GM21717 (cell line): ENCODE measurements at regions not wholly inside any gene's neighbourhood (a gene's known extent, or its start where the extent isn't known, plus 50 kb on each side); places are given as distances from the start of the nearest gene placed in this dataset.
"Not testable (repeated sequence)": the region's sequence is repeated elsewhere in the genome, so short reads cannot be mapped to it uniquely, and the experiment has no call there.

Experiments used
- ATAC-seq: cut with Tn5 transposase; IDR thresholded peaks from one replicate; pipeline ENCODE4 v1.9.1; 2021; ENCODE audit warnings: mild to moderate bottlenecking, moderate library complexity; ENCODE audit not compliant: unreplicated experiment

DNA sequence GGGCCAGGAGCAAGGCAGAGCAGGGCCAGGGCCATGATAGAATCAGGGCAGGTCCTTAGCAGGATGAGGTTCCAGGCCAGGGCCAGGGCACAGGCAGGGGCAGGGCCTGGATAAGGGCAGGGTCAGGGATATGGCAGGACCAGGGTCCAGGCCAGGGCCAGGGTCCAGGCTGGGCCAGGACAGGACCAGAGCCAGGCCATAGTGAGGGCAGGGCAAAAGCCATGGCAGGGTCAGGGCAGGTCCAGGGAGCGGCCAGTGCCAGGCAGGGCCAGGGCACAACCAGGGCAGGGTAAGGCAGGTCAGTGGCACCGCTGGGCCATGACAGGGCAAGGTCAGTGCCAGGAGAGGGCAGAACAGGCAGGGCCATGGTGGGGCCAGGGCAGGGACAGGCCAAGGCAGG lies 152.2 kb downstream of the LIPI start:
- ATAC-seq, result no peak

DNA sequence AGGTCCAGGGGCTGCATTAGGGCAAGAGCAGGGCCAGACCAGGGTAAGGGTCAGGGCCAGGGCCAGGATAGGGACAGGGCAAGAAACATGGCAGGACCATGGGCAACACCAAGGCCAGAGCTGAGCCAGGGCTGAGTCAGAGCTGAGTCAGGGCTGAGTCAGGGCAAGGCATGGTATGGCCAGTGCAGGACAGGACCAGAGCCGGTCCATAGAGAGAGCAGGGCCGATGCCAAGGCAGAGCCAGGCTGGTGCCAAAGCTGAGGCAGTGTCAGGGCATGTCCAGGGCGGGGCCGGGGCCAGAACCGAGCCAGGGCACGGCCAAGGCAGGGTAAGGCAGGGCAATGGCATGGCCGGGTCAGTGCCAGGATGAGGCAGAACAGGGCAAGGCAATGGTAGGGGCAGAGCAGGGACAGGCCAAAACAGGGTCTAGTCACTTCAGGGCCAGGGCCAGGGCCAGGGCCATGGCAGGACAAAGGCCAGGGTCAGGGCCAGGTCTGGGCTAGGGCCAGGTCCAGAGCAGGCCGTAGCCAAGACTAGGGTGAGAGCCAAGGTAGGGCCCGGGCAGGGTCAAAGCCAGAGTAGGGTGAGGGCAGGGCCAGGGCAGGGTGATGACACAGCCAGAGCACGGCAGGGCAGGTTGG lies 152.8 kb downstream of the LIPI start:
- not testable (repeated sequence) for ATAC-seq

DNA sequence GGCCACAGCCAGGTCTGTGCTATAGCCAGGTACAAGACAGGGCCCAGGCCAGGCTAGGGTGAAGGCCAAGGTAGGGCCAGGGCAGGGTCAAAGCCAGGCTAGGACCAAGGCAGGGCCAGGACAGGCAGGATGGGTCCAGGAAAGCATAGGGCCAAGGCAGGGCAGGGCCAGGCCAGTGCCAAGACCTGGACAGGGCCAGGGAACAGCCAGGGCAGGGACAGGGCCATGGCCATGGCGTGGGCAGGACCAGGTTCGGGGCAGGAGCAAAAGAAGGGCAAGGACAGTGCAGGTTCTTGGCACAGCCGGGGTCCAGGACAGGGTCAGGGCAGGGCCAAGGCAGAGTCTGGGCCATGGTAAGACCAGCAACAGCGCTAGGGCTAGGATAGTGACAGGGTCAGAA lies 153.4 kb downstream of the LIPI start:
- no peak for ATAC-seq

DNA sequence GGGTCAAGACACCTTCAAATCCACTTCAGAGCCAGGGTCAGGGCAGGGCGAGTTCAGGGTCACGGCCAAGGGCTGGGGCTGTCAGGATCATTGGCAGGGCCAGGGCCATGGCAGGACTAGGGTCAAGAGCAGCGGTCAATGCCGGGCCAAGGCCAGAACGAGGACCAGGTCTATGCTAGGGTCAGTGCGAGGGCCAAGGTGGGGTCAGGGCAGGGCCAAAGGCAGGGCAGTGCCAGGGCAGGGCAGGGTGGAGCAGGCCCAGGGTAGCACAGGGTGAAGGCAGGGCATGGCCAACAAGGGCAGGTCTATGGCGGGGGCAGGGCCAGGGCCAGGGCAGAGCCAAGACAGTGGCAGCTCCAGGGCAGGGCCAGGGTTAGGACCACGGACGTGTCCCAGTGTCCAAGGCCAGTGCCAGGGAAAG lies 154.0 kb downstream of the LIPI start:
- no peak for ATAC-seq

DNA sequence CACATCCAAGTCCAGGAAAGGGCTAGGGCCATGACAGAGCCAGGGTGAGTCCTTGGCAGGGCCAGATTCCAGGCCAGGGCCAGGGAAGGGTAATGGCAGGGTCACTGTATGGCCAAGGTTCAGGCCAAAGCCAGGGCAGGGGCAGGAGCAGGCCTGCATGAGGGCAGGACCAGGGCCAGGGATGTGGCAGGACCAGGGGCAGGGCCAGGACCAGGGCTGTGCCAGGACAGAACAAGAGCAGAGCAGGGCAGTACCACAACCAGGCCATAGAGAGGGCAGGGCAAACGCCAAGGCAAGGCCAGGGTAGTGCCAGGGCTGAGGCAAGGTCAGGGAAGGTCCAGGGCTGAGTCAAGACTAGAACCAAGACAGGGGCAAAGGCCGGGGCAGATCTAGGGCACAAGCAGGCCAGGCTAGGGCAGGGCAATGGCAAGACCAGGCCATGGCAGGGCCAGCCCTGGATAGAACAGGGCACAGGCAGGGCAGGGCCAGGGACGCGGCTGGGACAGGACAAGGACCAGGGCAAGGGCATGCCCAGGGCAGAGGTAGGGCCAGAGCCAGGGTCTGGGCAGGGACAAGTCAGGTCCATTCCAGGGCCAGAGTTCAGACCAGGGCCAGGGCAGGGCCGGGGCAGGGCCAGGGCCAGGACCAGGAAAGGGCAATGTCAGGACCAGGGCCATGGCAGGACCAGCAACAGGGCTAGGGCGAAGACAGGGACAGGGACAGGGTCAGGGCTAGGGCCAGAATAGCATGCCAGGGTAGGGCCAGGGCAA lies 154.8 kb downstream of the LIPI start:
- not testable (repeated sequence) for ATAC-seq

DNA sequence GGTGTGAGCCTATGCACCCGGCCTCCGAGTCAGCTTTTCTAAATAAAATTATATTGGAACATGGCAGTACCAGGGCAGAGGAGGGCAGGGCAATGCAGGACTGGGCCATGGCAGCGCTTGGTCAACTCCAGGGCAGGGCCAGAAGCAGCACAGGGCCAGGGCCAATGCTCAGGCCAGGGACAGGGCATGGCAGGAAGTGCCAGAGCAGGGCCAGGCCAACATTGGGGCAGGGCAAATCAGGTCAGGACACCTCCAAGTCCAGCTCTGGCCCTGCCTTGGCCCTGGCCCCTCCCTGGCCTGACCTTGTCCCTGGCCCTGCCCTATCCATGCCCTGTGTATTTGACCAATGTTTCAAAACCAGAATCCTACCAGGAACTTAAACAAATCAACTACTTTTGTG lies 156.1 kb downstream of the LIPI start:
- no peak for ATAC-seq

DNA sequence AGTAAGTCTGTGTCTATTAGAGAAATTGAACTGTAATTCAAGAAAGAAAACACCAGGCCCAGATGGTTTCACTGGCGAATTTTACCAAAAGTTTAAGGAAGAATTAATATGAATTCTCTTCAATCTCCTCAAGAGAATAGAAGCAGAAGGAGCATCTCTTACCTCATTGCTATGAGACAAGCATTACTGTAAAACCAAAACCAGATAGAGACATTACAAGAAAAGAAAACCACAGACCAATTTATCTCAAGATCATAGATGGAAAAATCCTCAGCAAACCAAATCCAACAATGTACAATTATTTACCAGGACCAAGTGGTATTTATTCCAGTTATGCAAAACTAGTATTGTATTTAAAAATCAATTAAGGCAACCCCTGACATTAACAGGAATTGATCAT lies 160.6 kb downstream of the LIPI start:
- no peak for ATAC-seq

DNA sequence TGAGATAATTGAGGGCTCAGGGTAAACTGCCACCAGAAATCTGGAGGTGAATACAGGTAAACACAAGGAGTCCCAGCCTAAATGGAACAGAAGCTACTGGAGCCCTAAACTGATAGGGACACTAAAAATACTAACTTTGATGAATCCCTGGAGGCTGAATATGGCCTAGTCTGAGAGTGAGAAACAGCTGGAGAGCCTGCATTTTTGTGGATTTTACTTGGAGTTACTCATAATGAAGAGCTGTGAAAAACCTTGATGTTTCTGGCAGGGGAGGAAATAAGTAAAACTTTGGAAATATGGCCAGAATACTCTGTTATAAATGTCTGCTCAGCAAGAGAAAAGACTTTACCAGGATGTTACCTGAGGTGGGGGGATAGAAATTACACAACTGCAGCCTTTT lies 164.4 kb downstream of the LIPI start:
- ATAC-seq, result no peak

DNA sequence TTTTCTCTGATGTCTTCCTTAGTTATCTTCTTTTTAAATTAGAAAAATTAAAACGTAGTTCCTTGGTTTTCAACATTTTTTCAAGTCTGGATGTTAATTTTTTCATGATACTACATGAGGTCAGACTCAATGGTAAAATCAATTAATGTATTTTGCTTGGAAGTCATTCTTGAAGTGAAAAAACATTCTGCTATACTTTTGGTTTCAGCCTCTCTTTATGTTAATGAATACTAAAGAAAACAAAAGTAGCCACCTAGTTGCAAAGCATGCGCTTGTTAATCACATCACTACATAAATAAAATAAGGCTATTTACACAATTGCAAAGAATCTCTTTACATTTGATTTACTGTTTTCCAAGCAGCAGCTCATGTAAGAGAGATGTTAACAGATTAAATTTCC lies 170.4 kb downstream of the LIPI start:
- ATAC-seq, result no peak

DNA sequence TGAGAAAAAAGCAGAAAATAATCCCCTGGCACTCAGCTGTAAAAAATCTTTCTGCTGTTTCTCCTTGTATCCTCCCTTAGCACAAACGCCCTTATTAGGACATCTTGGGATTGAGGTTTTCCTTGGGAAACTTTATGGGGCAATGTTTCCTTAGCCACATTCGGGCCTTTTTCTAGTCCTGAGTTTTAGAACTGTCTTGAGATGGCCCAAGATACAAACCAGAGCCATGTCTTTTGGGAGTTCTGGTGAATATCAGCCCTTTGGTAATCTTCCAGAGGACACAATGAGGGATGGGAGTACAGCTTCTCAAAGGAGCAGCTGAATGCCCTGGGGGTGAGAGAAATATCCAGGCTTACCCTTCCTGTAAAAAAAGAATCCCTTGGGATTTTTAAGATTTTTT lies 182.1 kb downstream of the LIPI start:
- ATAC-seq, result not testable (repeated sequence)

DNA sequence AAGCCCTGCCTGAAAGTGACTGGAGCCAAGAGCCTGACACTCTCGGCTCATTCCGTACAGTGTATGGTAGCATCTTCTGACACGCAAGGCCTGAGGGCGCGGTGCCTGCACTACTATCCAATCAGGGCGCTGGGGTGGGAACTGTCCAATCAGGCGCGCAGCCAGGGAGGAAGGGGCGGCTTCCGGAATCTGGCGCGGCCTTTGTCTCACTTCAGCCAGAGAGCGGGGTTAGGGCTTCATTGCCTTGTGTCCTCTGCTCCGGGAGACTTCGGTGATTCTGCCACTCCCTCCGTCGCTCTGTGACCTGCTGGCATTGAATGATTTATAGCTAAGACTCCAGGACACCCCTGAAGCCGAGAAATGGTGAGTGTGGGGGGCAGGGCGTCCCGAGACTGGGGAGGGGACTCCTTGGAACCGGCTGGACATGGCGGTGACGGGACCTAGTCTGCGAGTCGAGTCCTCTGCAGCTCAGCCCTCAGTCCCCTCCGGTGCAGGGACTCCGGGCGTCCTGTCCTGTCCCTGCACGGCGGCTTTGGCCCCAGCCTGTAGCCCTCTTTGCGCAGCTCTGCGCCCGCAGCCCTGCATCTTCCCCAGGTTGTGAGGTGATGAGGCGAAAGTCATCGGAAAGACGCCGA lies 183.4 kb downstream of the LIPI start:
- peak; percentile 100 for ATAC-seq

DNA sequence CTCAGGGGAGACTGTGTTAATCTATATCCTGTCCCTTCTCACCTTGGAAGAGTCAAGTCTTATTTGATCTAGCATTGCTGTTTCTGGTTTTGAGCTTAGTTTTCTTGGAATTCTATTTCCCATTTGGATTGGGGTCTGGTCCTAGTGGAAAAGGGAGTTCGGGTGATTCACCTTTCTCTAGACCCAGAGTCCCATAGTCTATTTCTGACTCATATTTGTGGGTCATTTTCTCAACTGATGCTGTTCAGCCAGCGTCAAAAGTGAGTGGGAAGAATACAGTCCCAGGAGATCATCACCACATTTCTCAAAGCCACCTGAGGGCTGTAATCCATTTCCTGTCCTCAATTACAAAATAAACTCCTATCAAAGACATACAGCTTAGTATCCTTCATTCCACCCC lies 190.6 kb downstream of the LIPI start:
- not testable (repeated sequence) for ATAC-seq

DNA sequence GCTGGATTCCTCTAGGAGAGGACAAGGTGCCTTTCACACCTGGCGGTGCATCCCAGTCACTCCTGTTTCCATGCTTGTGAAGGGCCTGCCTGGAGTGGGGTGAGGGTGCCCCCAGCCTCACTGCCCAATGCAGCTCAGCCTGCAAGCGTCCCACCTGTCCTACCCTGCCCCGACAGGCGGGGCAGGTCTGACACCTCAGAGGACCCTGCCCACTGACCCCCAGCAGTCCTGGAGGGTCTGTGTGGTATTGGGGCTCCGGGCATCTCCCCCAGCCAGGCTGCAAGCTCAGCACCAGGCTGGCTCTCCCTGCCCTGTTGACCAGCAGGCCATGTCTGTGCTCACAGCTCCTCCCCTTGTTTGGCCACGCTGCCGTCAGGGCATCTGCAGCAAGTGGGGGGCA lies 194.9 kb downstream of the LIPI start:
- ATAC-seq, result not testable (repeated sequence)

DNA sequence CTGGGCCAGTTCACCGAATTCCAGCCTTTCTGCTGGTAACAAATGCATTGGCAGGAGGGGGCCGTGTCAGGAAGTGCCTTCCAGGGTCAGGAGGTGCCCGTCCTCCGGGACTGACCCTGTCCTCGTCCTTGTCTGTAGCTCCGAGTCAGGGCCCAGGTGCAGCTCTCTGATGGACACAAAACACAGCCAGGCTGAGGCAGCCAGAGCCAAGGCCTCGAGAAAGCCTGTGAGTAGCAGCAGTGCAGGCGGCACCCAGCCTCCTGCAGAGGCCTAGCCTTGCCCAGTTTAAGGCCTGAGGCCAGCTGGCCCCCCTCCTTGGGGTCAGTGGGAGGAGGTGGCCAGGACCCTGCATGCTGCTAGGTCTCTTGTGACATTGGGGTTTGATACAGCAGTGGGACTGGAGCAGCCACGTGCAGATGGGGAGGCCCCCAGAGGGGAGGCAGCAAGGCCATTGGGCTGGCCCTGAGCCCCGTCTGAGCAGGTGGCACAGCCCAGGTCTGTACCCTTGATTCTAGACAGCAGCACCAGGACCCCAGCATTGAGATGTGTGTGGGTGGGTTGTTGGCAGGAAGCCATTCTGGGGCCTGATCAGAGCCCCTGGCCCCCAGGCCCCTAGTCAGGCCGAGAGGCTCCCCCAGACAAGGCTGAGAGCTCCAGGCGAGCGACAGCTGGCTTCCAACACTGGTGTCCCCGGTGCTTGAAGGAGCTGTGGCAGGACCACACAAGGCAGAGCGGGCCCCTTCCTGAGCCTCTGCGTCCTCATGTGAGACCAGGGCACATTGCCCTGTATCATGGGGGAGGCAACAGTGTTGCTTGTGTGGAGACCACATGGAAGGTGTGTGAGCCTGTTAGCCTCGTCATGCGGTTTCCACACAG lies 196.9 kb downstream of the LIPI start:
- not testable (repeated sequence) for ATAC-seq

DNA sequence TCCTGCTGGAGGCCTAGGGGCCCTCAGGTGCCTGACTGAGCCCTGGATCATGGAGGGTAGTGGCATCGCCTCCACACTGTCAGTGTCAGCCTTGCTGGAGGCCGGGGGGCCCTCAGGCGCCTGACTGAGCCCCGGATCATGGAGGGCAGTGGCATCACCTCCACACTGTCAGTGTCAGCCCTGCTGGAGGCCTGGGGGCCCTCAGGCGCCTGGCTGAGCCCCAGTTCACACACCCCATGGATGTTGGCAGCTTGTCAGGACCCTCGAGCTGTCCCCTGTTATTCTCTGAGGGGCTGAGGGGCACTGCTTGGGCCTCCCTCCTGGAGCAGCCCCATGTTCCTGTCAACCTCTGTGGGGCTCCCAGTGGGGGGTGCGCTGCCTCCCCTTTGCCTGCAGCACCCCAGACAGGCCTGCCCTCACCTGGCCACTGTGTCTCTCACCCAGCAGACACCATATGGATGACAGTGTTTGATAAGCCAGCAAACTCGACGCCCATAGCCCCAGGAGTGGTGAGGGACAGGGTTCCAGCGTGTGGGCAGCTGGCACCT lies 197.6 kb downstream of the LIPI start:
- no peak for ATAC-seq

DNA sequence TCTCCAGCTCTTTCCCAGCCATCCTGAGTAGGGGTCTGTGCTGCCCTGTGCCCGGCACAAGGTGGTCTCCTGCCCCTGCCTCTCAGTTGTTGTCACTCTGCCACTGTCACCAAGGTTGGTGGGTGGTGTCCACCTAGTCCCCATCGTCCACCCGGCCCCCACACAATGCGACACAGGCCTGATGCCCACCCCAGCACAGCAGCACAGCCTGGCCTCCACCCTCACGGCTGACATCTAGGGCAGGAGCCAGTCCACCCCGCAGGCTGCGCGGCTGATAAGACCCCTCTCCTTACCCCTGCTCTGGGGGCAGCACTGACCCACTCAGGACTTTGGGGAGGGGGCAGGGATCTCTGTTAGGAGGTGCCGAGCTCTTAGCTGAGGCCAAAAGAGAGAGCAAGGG lies 198.3 kb downstream of the LIPI start:
- no peak for ATAC-seq

DNA sequence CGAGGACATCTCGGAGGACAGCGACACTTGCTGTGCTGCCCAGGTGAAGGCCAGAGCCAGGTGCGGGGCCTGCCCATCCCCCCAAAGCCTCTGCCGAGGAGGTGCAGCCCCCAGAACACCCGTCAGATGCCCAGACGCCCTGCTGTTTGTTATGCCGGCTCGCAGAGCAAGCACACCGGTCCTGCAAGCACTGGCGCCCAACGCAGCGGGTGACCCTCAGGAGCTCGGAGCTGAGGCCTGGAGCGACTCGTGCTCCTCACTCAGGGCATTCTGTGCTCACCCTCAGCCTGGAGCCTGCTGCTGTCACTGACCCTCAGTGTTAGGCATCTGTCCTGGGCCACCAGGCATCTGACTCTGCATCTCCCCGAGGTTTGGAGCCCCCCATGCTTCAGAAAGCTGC lies 199.0 kb downstream of the LIPI start:
- not testable (repeated sequence) for ATAC-seq

DNA sequence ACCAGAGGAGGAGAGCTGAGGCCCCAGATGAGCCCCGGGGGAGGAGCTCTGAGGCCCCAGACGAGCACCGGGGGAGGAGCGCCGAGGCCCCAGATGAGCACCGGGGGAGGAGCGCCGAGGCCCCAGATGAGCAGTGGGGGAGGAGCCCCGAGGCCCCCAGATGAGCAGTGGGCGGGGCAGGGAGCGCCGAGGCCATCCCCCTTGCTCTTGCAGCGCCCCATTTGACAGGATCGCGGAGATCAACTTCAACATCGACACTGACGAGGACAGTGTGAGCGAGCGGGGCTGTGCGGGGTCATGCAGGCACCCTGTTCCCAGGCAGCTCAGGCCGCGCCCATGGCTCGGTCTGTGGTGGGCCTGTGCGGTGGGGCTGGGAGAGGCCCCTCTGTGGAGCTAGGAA lies 199.6 kb downstream of the LIPI start:
- not testable (repeated sequence) for ATAC-seq

DNA sequence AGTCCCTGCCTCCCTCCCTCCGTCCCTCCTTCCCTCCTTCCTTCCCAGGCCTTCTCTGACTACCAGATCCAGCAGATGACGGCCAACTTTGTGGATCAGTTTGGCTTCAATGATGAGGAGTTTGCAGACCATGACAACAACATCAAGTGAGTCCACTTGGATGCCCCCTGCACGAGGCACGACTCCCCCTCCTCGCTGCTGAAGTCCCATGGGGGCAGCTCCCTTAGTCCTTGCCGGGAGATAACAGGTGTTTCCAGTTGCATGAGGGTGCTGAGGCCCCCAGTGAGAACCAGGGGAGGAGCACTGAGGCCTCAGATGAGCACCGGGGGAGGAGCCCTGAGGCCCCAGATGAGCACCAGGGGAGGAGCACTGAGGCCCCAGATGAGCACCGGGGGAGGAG lies 200.0 kb downstream of the LIPI start:
- ATAC-seq, result no peak

DNA sequence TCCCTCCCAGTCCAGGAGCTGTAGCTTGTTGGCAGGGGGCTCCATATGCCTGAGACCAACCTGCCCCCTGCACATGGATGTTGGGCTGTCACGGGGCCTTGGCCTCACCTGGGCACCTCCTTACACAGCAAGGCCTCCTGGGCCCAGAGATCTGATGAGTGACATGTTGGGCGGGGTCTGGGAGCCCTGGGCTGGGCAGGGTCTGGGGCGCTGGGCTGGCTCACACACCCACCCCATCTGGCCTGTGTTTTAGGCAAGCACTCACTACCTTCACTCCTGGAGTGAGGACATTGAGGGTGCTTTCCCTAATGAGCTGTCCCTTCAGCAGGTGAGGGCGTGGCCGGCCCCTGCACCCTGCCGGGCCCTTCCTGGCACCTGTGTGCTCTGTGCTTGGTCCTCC lies 200.8 kb downstream of the LIPI start:
- ATAC-seq, result not testable (repeated sequence)
